Left lobe of liver (tissue), 2 donors: ENCODE measurements at regions not wholly inside any gene's neighbourhood (a gene's known extent, or its start where the extent isn't known, plus 50 kb on each side); places are given as distances from the start of the nearest gene placed in this dataset.
A peak's percentile ranks its signal among the peaks of the same experiment; 100 is the strongest.

ENCODE experiments used
- ATAC-seq: fragments of 200-7000 bp; cut with Tn5 transposase; one replicate; pipeline ENCODE4 v1.9.1; 2020; ENCODE audit warnings: mild to moderate bottlenecking, moderate library complexity
- DNase-seq: peaks from one replicate; pipeline ENCODE4 v3.0.0-alpha.2; 2020; ENCODE audit warnings: low spot score
- donor health status: DM: no; HTN: no; CAD: no; lungs with moderate emphysema.
- donor health status: DM: no; HTN: yes; CAD: no.

DNA sequence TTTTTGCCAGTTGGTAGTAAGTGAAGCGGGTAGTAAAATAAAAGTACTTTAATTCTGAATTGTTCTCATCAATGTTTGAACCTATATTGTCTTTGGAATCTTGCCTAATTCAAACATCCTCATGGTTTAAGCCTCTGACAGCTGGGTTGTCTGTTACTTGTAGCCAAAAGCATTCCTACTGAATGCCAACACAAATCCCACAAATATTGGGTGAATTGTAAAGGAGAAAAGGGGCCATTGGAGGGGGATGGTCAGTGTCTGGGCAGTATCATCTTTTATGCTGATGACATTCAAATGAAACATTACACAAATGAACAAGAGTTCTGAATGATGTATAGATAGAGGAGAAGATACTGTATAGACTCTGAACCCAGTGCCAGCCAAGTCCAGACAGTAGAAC, 309.5 kb downstream of the OSTF1 start:
- no peak for DNase-seq
- no peak for ATAC-seq

GRCh38 chr9:75408391-75408790, 320.1 kb downstream of the OSTF1 start:
- DNase-seq (no peak), ATAC-seq (no peak)

DNA sequence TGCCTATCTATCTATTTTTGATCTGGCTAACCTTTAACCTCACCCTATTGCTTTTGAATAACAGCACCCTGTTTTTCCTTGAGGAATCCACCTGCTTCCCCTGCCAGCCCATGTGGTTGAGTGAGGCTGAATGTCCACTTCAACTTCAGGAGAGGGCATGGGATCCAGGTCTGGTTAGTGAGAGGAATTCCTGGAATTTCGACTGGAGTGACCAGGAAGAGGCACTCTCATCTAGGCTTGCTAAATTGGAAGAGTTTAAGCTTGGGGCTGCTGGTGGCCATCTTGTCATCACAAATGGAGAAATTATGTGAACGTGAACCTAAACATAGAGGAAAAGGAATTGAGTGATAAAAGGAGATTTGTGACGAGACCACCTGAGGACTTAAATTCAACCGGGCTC, 322.1 kb downstream of the OSTF1 start:
- DNase-seq (no peak), ATAC-seq (no peak)

DNA sequence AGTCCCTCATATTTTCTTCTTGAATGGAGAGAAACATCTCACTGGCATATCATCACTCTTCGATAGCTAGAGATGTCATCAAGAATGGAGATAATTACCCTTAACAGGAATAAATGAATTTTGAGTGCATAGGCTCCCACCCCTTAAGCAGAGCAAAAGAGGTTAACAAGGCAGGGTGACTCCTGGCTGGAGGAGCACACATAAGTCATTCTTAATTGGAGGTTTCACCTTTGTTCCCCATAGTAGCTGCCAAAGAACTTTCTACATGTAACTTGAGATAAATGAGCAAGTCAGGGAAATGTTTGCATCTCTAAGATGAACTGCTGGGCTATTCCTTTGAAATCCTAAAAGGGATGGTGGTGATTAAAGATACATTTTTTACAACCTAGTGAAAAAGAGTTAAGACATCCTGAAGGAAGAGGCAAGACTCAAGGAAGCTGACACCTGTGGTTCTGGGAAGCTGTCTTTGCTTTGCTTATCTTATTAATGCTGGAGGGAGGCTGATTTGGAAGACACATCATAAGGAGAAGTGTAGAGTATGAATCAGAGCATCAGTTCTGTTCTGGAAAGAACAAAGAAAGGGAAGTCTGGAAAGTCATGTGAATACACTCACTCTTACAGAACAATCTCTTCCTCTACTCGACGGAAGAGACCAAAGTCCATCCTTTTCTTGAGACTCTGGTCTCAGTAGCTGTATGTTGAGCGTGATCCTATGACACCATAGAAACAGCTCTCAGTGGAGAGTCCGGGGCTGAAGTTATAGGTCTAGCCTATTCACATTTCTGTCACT, 326.3 kb downstream of the OSTF1 start:
- ATAC-seq: no peak
- DNase-seq: no peak

DNA sequence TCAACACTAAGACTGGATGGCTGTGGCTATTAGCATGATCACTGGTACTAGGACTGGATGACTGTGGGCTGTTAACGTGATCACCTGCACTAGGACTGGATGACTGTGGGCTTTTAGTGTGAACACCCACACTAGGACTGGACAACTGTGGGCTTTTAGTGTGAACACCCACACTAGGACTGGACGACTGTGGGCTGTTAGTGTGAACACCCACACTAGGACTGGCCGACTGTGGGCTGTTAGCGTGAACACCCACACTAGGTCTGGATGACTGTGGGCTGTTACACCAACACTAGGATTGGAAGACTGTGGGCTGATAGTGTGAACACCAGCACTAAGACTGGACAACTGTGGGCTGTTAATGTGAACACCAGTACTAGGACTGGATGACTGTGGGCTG, 329.2 kb downstream of the OSTF1 start:
- ATAC-seq: no peak
- DNase-seq: no peak

DNA sequence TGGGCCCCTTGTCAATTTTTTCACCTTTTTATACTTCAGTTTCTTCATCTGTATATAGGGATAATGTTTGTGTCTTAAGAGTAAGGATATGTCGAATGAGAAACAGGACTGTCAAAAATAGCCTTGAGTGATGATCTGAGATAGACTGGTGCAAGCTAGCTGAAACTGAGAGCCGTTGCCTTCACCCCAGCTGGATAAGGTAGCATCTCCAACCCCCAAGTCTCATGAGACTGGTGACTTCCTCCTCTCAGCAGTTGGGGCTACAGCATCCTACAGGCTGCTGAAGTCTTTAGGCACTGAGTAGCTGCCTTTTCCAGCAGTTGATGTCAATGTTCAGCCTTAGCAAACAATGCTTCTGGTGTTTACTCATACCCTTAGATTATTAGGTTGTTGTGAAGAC, 330.2 kb downstream of the OSTF1 start:
- no peak for ATAC-seq
- DNase-seq: no peak

- DNase-seq: no peak
- ATAC-seq: no peak
These were observed 334.7 kb downstream of the OSTF1 start for GRCh38 chr9:75422944-75423522.

DNA sequence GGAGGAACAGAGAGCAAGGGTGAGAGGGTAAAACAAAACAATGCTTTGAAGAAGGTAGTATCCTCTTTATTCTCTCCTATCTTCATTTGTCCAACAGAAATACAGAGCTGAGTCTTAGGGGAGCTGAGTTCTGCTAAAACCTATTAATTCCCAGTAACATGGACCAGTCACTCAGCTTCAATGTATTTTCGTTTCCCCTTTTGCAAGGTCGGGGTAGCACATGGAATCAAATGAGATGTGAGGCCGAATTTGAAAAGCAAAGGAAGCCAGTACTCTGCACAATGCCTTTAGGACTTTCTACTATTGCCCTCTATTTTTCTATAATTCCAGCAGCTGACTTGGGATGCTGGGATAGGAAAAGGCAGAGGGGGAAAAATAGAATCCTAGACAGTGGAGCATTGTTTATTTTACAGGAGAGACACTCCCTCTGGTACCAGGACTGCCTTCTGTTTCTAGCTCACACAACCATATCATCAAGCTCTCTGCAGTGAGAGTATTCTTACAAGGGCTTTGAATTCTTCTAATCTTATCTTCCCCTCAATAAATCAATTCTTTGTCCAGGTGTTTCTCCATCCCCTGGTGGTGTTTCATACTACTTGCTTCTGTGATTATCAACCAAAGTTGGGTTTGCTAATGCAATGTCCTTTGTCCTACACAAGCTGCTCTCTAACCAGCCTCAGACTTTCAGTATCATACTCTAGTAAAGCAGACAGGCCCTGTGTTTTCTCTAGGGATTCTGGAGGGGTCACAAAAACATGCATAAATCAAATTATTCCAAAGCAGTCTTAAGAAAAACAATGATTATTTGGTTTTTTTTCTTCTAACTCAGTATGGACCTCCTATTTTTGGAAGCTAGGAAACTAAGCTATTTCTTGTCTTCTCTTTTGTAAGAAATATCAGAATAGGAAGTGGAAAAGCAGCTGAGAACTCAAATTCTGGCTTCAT, 341.5 kb downstream of the OSTF1 start:
- no peak for ATAC-seq
- no peak for DNase-seq

GRCh38 chr9:75431375-75431774, 343.1 kb downstream of the OSTF1 start:
- ATAC-seq: no peak
- no peak for DNase-seq

GRCh38 chr9:75432386-75432785, 344.1 kb downstream of the OSTF1 start:
- peak; percentile 31 for ATAC-seq
- DNase-seq: no peak

DNA sequence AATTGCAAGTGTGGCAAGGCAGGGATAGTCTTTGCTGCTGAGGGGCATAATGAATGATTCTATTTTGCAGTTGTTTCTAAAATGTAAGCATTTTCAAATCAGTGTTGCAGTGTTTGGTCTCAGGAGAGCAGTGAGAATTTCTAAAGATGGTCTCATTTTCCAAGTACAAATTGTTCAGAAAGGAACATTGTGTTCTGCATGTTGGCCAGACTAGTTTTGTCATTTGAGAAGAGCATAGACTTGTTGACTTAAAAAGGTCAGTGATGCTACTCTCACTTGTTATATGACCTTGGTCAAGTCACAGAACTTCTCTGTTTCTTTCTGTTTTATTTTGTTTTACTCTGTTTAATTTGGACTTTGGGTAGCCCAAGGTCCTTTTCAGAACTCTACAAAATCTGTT, 344.6 kb downstream of the OSTF1 start:
- no peak for DNase-seq

GRCh38 chr9:75438716-75439115, 350.4 kb downstream of the OSTF1 start:
- DNase-seq: no peak

More for the DNA sequence above, 344.6 kb downstream of the OSTF1 start:
- no peak for ATAC-seq

DNA sequence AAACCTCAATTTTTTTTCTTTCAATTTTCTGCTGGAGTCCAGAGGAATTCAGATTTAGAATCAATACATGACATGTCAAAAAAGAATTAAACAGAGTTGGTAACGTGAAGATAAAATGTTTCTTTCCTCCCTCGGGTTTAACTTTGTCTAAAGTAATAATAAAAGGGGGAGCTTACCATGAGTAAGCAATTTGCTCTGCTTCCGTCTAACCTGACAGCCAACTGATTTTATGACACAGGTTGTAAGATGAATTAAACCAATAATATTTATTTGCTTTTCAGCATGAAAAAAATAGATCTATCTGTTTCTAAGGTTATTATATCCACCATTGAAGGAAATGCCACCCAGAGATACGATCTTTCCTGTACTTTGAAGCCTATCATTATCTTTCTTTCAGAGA, 352.6 kb downstream of the OSTF1 start:
- ATAC-seq (no peak), DNase-seq (no peak)

More at GRCh38 chr9:75438716-75439115, 350.4 kb downstream of the OSTF1 start:
- ATAC-seq: no peak

GRCh38 chr9:75445144-75445543, 356.8 kb downstream of the OSTF1 start:
- no peak for ATAC-seq
- DNase-seq: no peak

GRCh38 chr9:75447281-75447680, 359.0 kb downstream of the OSTF1 start:
- ATAC-seq: no peak
- DNase-seq: no peak

DNA sequence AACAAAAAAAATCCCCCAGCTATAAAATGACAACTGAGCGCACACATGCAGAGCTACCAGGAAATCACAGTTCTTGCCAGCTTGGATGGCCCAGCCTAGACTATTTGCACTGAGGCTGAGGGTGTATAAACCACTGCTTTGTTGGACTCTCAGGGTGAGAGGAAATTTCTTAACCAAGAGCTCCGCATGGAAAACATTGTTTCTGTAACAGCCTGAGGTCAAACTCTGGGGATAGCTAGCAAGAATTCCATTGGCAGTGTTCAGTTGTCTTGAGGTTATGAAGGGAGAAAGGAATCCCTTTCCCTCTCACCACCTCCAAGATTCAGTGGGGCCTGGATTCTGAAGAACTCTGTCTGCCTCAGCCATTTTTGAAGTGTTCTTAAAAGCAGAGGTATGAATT, 360.0 kb downstream of the OSTF1 start:
- DNase-seq: no peak
- ATAC-seq: no peak

DNA sequence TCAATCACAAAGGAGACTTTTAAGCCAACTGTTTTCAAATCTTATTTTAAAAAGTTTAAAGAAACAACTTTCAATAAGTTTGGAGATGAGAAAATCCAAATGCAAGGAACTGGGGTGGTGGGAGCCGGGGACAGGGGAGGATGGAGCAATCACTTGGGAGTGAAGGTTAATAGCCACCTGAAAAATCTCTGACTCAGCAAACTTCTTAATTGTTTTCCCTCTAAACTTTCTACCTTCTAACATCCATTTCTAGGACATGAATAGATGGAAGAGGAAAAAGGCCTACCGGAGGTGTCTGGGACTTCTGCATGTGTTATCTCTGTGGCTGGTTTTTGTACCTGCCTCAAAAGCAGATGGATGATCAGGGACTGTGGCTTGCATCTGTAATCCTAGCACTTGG, 360.6 kb downstream of the OSTF1 start:
- no peak for ATAC-seq

GRCh38 chr9:75451045-75451444, 362.7 kb downstream of the OSTF1 start:
- DNase-seq (no peak), ATAC-seq (no peak)

More for the DNA sequence above, 360.6 kb downstream of the OSTF1 start:
- no peak for DNase-seq

DNA sequence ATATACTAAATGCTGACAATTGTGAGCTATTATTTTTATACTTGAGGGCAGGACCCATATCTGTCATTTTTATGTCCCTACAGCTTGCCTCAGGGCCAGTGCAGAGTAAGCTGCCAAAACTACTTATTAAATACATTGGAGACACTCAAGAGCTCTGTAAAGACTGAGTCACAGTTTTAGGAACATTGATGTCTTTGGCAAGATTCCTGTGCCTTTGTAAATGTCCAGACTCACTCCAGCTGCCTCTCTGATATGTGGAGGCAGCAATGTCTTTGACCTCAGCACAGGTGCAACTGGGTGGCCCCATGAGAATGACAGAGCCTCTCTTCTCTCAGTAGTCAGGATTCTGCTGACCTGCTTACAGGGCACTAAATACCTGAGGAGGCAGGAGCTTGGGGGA, 363.2 kb downstream of the OSTF1 start:
- DNase-seq: no peak

DNA sequence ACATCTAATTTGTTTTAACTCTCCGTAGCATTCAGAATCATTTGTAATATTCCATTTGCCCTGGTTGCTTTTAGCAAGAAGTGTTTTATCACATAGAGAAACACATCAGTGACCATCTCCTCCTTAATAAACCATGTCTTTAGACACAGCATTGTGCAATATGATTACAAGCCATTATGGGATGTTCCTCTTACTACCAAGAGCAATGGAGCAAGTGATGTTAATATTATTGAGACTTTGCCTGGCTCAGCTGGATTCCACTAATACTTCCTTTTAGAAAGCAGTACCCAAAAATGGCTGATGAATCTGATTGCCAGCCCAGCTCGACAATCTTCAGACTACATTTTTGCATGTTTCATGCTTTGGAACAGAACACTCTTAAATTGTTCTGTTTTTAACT, 364.2 kb downstream of the OSTF1 start:
- DNase-seq (no peak), ATAC-seq (no peak)

More for the DNA sequence above, 363.2 kb downstream of the OSTF1 start:
- ATAC-seq: no peak

DNA sequence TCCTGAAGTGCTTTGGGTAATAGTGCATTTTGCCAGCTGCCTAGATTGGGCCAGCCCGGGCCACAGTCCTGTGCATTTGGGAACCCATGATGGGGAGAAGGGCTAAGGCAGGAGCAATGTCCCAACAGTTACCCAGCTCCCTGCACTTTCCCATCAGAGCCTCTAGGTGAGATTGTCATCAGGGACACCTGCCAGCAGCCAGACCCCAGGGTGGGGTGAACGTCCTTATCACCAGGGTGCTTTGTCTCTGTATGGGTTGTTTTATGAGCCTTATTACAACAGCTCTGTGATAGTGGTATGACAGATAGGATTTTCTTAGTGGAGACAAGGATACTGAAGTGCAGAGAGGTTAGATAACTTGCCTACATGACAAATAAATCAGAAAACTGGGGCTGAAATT, 365.7 kb downstream of the OSTF1 start:
- no peak for ATAC-seq
- DNase-seq: no peak

DNA sequence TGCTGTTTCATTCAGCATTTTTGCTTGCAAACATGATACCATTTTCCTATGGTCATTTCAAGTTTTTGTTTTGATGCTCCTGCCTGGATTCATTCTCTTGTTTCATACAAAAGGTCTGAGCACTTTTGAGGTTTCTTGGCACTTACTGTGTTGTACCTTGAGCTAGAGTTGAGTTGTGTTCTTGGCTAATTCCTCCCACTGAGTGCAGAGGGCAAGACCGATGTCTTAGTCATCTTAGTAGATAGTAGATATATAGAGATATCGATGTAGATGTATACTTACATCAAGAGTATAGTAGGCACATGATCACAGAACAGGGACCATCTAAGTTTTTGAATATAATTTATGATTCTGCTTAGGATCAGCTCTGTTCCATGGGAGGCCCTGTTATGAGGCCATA, 366.6 kb downstream of the OSTF1 start:
- ATAC-seq (no peak), DNase-seq (no peak)
